ENCODE measurements at regions not wholly inside any gene's neighbourhood (a gene's known extent, or its start where the extent isn't known, plus 50 kb on each side); places are given as distances from the start of the nearest gene placed in this dataset.

- Histone ChIP-seq H3K9me3 (ENCODE audit: control insufficient read depth, low read length) (no peaks in the 10 kb centered on the region), H3K27ac (ENCODE audit: low read depth, low read length, severe bottlenecking) (peak overlapping the region; percentile 65), H3K4me1 (ENCODE audit: control insufficient read depth, insufficient read depth, low read length, poor library complexity, severe bottlenecking) (peaks cover 9% of the 10 kb centered on the region), H3K36me3 (ENCODE audit: control insufficient read depth, insufficient read depth, low read length) (no peaks in the 10 kb centered on the region), H3K4me3 (ENCODE audit: extremely low read depth, insufficient read depth, low read length, poor library complexity, severe bottlenecking) (no peak overlapping the region)
- 47 to 67% methylated on average over 1 to 2 of the region's 7 CpGs for WGBS, 2 experiments (ENCODE audit: insufficient coverage in 2 of 2)
Observed at GRCh38 chr5:163379298-163380155, 57.9 kb upstream of the CCNG1 start.

DNA sequence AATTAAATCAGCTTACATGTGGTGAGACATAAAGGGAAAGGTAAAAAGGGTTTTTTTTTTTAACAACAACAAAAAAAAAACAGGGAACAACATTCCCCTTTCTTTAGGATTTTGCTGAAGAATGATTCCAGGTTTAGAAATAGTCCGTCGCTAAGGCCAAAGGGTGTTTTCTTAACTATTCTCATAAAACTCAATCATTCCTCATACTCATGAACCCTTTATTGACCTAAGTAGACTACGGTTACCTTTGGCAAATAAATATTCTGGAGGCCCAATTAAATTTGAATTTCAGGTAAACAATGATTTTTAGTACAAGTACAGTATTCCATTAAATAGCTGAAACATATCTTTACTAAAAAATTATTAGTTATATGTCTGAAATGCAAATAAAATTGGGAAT lies 55.6 kb upstream of the CCNG1 start:
- peaks cover 9% of the 10 kb centered on the region for H3K4me1 ChIP-seq (ENCODE audit: control insufficient read depth, insufficient read depth, low read length, poor library complexity, severe bottlenecking)
- whole genome bisulfite sequencing, 2 experiments (ENCODE audit: insufficient coverage in 2 of 2): 100% methylated on average over 2 of the region's 3 CpGs
- no peak overlapping the region for H3K27ac ChIP-seq (ENCODE audit: low read depth, low read length, severe bottlenecking)
- no peak overlapping the region for H3K4me3 ChIP-seq (ENCODE audit: extremely low read depth, insufficient read depth, low read length, poor library complexity, severe bottlenecking)
- H3K9me3 ChIP-seq (ENCODE audit: control insufficient read depth, low read length): no peaks in the 10 kb centered on the region
- no peaks in the 10 kb centered on the region for H3K36me3 ChIP-seq (ENCODE audit: control insufficient read depth, insufficient read depth, low read length)

GRCh38 chr5:163383754-163384153 lies 53.6 kb upstream of the CCNG1 start:
- 82% methylated on average over 2 of the region's 3 CpGs; no CpG with 5 or more reads in 1 of the 2 experiments for WGBS, 2 experiments (ENCODE audit: insufficient coverage in 2 of 2)
- H3K9me3 ChIP-seq (ENCODE audit: control insufficient read depth, low read length): no peaks in the 10 kb centered on the region
- no peaks in the 10 kb centered on the region for H3K36me3 ChIP-seq (ENCODE audit: control insufficient read depth, insufficient read depth, low read length)
- no peak overlapping the region for H3K27ac ChIP-seq (ENCODE audit: low read depth, low read length, severe bottlenecking)
- H3K4me3 ChIP-seq (ENCODE audit: extremely low read depth, insufficient read depth, low read length, poor library complexity, severe bottlenecking): no peak overlapping the region
- peaks cover 7% of the 10 kb centered on the region for H3K4me1 ChIP-seq (ENCODE audit: control insufficient read depth, insufficient read depth, low read length, poor library complexity, severe bottlenecking)

- no peak overlapping the region for H3K27ac ChIP-seq (ENCODE audit: low read depth, low read length, severe bottlenecking)
- no CpG with 5 or more reads among the region's 4 CpGs for WGBS, 2 experiments (ENCODE audit: insufficient coverage in 2 of 2)
- no peaks in the 10 kb centered on the region for H3K4me1 ChIP-seq (ENCODE audit: control insufficient read depth, insufficient read depth, low read length, poor library complexity, severe bottlenecking)
- no peaks in the 10 kb centered on the region for H3K36me3 ChIP-seq (ENCODE audit: control insufficient read depth, insufficient read depth, low read length)
- no peak overlapping the region for H3K4me3 ChIP-seq (ENCODE audit: extremely low read depth, insufficient read depth, low read length, poor library complexity, severe bottlenecking)
- no peaks in the 10 kb centered on the region for H3K9me3 ChIP-seq (ENCODE audit: control insufficient read depth, low read length)
Observed at GRCh38 chr5:163384669-163385068, 52.7 kb upstream of the CCNG1 start.

- H3K4me1 ChIP-seq (ENCODE audit: control insufficient read depth, insufficient read depth, low read length, poor library complexity, severe bottlenecking): no peaks in the 10 kb centered on the region
- no peak overlapping the region for H3K27ac ChIP-seq (ENCODE audit: low read depth, low read length, severe bottlenecking)
- H3K36me3 ChIP-seq (ENCODE audit: control insufficient read depth, insufficient read depth, low read length): no peaks in the 10 kb centered on the region
- WGBS, 2 experiments (ENCODE audit: insufficient coverage in 2 of 2): 86 to 90% methylated on average over 4 to 5 of the region's 5 CpGs
- H3K4me3 ChIP-seq (ENCODE audit: extremely low read depth, insufficient read depth, low read length, poor library complexity, severe bottlenecking): no peak overlapping the region
- peaks cover under 1% of the 10 kb centered on the region for H3K9me3 ChIP-seq (ENCODE audit: control insufficient read depth, low read length)
Observed at GRCh38 chr5:163385271-163385670, 52.1 kb upstream of the CCNG1 start.

- WGBS, 2 experiments (ENCODE audit: insufficient coverage in 2 of 2): 60 to 71% methylated on average over 1 of the region's 1 CpG
- no peaks in the 10 kb centered on the region for H3K4me1 ChIP-seq (ENCODE audit: control insufficient read depth, insufficient read depth, low read length, poor library complexity, severe bottlenecking)
Observed at GRCh38 chr5:163385824-163386223, 51.6 kb upstream of the CCNG1 start.

GRCh38 chr5:163386352-163386751 lies 51.0 kb upstream of the CCNG1 start:
- Histone ChIP-seq H3K4me3 (ENCODE audit: extremely low read depth, insufficient read depth, low read length, poor library complexity, severe bottlenecking) (no peak overlapping the region), H3K9me3 (ENCODE audit: control insufficient read depth, low read length) (peaks cover 3% of the 10 kb centered on the region), H3K27ac (ENCODE audit: low read depth, low read length, severe bottlenecking) (no peak overlapping the region), H3K4me1 (ENCODE audit: control insufficient read depth, insufficient read depth, low read length, poor library complexity, severe bottlenecking) (no peaks in the 10 kb centered on the region), H3K36me3 (ENCODE audit: control insufficient read depth, insufficient read depth, low read length) (no peaks in the 10 kb centered on the region)

More at GRCh38 chr5:163385824-163386223, 51.6 kb upstream of the CCNG1 start:
- no peak overlapping the region for H3K4me3 ChIP-seq (ENCODE audit: extremely low read depth, insufficient read depth, low read length, poor library complexity, severe bottlenecking)
- peaks cover 3% of the 10 kb centered on the region for H3K9me3 ChIP-seq (ENCODE audit: control insufficient read depth, low read length)
- H3K36me3 ChIP-seq (ENCODE audit: control insufficient read depth, insufficient read depth, low read length): no peaks in the 10 kb centered on the region
- no peak overlapping the region for H3K27ac ChIP-seq (ENCODE audit: low read depth, low read length, severe bottlenecking)

- Histone ChIP-seq H3K27ac (ENCODE audit: low read depth, low read length, severe bottlenecking) (no peak overlapping the region), H3K36me3 (ENCODE audit: control insufficient read depth, insufficient read depth, low read length) (no peaks in the 10 kb centered on the region), H3K9me3 (ENCODE audit: control insufficient read depth, low read length) (peaks cover 3% of the 10 kb centered on the region), H3K4me3 (ENCODE audit: extremely low read depth, insufficient read depth, low read length, poor library complexity, severe bottlenecking) (no peak overlapping the region), H3K4me1 (ENCODE audit: control insufficient read depth, insufficient read depth, low read length, poor library complexity, severe bottlenecking) (no peaks in the 10 kb centered on the region)
- WGBS, 2 experiments (ENCODE audit: insufficient coverage in 2 of 2): 80 to 97% methylated on average over 5 of the region's 5 CpGs
Observed at GRCh38 chr5:163387589-163388343, 49.6 kb upstream of the CCNG1 start.

All from mesodermal cell (in vitro differentiated cells).